Pulmonary artery endothelial cell (primary cell): ENCODE measurements at regions not wholly inside any gene's neighbourhood (a gene's known extent, or its start where the extent isn't known, plus 50 kb on each side); places are given as distances from the start of the nearest gene placed in this dataset.
"Not testable (repeated sequence)": the region's sequence is repeated elsewhere in the genome, so short reads cannot be mapped to it uniquely, and the experiment has no call there.

ENCODE experiments used
- DNase-seq: peaks from one replicate; pipeline ENCODE4 v3.0.0-alpha.2; 2011; ENCODE audit warnings: low read depth, low spot score

- no peak for DNase-seq
These were observed 52.5 kb upstream of the FOXN3 start for GRCh38 chr14:89469210-89470198.

GRCh38 chr14:89468566-89468965, 51.5 kb upstream of the FOXN3 start:
- no peak for DNase-seq

GRCh38 chr14:89468030-89468429, 51.0 kb upstream of the FOXN3 start:
- DNase-seq = not testable (repeated sequence)

GRCh38 chr14:89466944-89467343, 49.9 kb upstream of the FOXN3 start:
- no peak for DNase-seq
